ENCODE measurements at regions not wholly inside any gene's neighbourhood (a gene's known extent, or its start where the extent isn't known, plus 50 kb on each side); places are given as distances from the start of the nearest gene placed in this dataset.
"Not testable (repeated sequence)": the region's sequence is repeated elsewhere in the genome, so short reads cannot be mapped to it uniquely, and the experiment has no call there.

DNA sequence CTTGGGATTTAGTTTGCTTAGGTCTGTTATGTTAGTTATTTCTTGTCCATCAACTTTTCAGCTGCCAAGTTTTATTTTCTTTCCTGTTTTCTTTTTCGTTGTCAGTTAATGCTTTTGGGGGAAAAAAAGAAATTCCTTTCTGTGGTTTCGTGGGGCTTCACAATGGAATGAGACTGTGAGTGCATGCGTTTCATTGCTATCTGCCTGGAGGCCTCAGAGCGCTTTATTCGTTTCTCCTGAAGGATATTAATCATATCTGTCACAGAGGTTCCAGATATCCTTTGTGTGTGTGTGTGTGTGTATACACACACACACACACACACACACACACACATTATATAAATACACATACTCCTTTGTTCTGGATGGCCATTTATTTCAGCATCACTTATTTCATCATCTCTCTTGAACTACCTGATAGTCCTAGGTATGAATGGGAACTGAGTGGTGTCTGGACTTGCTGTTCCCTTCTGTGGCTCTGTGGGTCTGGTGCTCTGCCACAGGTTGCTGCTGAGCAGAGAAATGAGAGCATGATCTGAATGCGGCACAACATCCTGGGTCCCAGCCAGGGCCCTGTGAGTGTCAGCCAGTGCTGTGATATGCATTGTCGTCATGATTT lies 66.9 kb upstream of the ADORA2B start:
- intact Hi-C loops (cut with micrococcal nuclease); DNase-seq; H3K9me3 Mint-ChIP-seq; H3K4me1 Mint-ChIP-seq; H3K9me3 ChIP-seq (ENCODE audit: control insufficient read depth, insufficient read depth, low read length); H3K27me3 ChIP-seq (ENCODE audit: control insufficient read depth, insufficient read depth, low read length); ATAC-seq; H3K4me3 ChIP-seq (ENCODE audit: low read length); H3K27ac Mint-ChIP-seq; H3K36me3 Mint-ChIP-seq; H3K36me3 ChIP-seq (ENCODE audit: control insufficient read depth, insufficient read depth, low read length); H3K27ac ChIP-seq (ENCODE audit: low read length); H3K4me1 ChIP-seq (ENCODE audit: control insufficient read depth, insufficient read depth, low read length); H3K4me3 Mint-ChIP-seq: not testable (repeated sequence)
- 71% methylated on average over 4 of the region's 7 CpGs for WGBS (ENCODE audit: insufficient coverage)
- peaks cover 2 to 13% of the 10 kb centered on the region in 2 donors for H3K27me3 Mint-ChIP-seq (ENCODE audit: low read depth in 2 of 2)

DNA sequence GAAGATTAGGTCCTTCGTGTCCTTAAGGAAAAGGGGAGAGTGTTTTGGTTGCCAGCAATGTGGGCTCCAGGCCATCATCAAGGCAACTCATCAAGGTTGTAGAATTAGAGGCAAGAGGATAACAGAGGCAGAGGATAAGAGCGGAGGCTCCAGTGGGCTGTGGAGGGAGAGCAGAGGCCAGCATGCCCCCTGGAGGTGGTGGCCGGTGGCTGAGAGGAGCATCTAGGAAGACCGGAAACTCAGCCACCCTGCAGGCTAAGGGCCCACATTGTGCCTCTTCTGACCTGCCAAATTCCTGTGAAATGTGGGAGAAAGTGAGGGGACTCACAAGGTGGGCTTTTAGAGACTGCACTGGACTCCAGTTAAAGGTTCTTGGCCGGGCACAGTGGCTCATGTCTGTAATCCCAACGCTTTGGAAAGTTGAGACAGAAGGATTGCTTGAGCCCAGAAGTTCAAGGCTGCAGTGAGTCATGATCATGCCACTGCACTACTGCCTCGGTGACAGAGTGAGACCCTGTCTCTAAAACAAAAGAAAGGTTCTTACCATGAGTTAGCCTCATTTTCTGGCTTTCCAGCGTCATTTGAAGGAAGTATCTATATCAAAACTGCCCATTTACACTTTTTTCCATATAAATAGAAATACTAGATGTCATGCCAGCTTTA lies 62.7 kb upstream of the ADORA2B start:
- peaks cover 10 to 16% of the 10 kb centered on the region in 2 donors for H3K4me1 Mint-ChIP-seq
- H3K27me3 Mint-ChIP-seq (ENCODE audit: low read depth in 2 of 2): no peaks in the 10 kb centered on the region

DNA sequence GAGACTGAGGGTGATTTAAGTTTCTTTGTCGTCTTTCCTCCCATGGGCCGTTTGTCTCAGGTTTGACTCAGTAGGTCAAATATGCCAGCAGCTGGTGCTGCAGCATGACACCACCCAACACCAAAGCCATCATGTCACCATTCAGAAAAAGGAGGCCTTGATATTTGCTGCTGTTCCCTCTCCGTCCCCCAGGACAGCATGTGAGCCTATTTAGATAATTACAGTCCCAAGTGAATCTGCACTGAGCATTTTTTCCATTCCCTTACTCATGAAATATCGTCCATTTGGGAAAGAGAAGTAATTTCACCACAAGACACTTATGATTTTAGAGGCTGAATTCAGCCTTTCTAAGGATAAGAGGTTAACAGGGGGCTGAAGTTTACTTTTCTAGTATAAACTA lies 62.2 kb upstream of the ADORA2B start:
- TF ChIP-seq, protein P1, sequence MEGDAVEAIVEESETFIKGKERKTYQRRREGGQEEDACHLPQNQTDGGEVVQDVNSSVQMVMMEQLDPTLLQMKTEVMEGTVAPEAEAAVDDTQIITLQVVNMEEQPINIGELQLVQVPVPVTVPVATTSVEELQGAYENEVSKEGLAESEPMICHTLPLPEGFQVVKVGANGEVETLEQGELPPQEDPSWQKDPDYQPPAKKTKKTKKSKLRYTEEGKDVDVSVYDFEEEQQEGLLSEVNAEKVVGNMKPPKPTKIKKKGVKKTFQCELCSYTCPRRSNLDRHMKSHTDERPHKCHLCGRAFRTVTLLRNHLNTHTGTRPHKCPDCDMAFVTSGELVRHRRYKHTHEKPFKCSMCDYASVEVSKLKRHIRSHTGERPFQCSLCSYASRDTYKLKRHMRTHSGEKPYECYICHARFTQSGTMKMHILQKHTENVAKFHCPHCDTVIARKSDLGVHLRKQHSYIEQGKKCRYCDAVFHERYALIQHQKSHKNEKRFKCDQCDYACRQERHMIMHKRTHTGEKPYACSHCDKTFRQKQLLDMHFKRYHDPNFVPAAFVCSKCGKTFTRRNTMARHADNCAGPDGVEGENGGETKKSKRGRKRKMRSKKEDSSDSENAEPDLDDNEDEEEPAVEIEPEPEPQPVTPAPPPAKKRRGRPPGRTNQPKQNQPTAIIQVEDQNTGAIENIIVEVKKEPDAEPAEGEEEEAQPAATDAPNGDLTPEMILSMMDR (IDR thresholded peaks at IDR 0.05): no peak
- H3K36me3 Mint-ChIP-seq: no peaks in the 10 kb centered on the region
- no peak overlapping the region for H3K4me3 Mint-ChIP-seq
- intact Hi-C loops (cut with micrococcal nuclease): no loop called here
- Histone ChIP-seq H3K36me3 (ENCODE audit: control insufficient read depth, insufficient read depth, low read length) (no peaks in the 10 kb centered on the region), H3K27me3 (ENCODE audit: control insufficient read depth, insufficient read depth, low read length) (no peaks in the 10 kb centered on the region), H3K4me3 (ENCODE audit: low read length) (no peak overlapping the region), H3K4me1 (ENCODE audit: control insufficient read depth, insufficient read depth, low read length) (peaks cover 8% of the 10 kb centered on the region), H3K27ac (ENCODE audit: low read length) (no peak overlapping the region), H3K9me3 (ENCODE audit: control insufficient read depth, insufficient read depth, low read length) (no peaks in the 10 kb centered on the region)
- 94% methylated on average over 3 of the region's 4 CpGs for WGBS (ENCODE audit: insufficient coverage)
- ATAC-seq (no peak), DNase-seq (no peak)
- H3K9me3 Mint-ChIP-seq: no peaks in the 10 kb centered on the region
- peaks cover 14 to 17% of the 10 kb centered on the region in 2 donors for H3K4me1 Mint-ChIP-seq
- H3K27ac Mint-ChIP-seq: no peak overlapping the region
- no peaks in the 10 kb centered on the region for H3K27me3 Mint-ChIP-seq (ENCODE audit: low read depth in 2 of 2)

More for the DNA sequence above, 62.7 kb upstream of the ADORA2B start:
- ATAC-seq (no peak), DNase-seq (no peak)
- Histone ChIP-seq H3K9me3 (ENCODE audit: control insufficient read depth, insufficient read depth, low read length) (no peaks in the 10 kb centered on the region), H3K4me1 (ENCODE audit: control insufficient read depth, insufficient read depth, low read length) (peaks cover 7% of the 10 kb centered on the region), H3K27ac (ENCODE audit: low read length) (no peak overlapping the region), H3K36me3 (ENCODE audit: control insufficient read depth, insufficient read depth, low read length) (no peaks in the 10 kb centered on the region), H3K27me3 (ENCODE audit: control insufficient read depth, insufficient read depth, low read length) (no peaks in the 10 kb centered on the region), H3K4me3 (ENCODE audit: low read length) (no peak overlapping the region)
- no peak overlapping the region for H3K4me3 Mint-ChIP-seq
- H3K27ac Mint-ChIP-seq: no peak overlapping the region
- WGBS (ENCODE audit: insufficient coverage): 92% methylated on average over 8 of the region's 8 CpGs
- H3K9me3 Mint-ChIP-seq: no peaks in the 10 kb centered on the region
- no peaks in the 10 kb centered on the region for H3K36me3 Mint-ChIP-seq
- TF ChIP-seq, protein P1 (IDR thresholded peaks at IDR 0.05): no peak
- intact Hi-C loops (cut with micrococcal nuclease): no loop called here

DNA sequence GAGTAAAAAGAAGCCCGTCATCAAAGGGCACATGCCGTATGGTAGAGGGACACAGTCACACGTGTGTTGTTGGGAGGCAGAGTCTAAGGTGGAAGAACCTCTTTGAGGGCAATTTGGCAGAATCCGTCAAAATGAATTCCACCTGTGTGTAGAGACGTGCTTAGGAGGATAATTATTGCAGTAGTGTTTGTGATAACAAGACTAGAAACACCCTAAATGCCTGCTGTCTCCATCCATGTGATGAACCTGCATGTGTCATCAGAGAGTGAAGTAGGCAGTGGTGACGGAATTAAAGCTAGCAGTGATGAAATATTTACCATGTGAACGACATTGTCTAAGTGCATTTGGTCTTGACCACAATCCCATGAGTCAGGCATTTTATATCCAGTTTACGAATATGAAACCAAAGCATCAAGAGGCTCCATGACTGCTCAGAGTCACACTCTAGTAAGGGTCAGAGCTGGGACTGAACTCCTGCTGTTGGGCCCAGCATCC lies 61.3 kb upstream of the ADORA2B start:
- DNase-seq (no peak), ATAC-seq (peak in 2 of 3 donors; percentile 24 to 69)
- no peak overlapping the region for H3K4me3 ChIP-seq (ENCODE audit: low read length)
- peaks cover 8% of the 10 kb centered on the region for H3K4me1 ChIP-seq (ENCODE audit: control insufficient read depth, insufficient read depth, low read length)
- H3K27me3 Mint-ChIP-seq (ENCODE audit: low read depth in 2 of 2): no peaks in the 10 kb centered on the region
- H3K4me1 Mint-ChIP-seq: peaks cover 14 to 17% of the 10 kb centered on the region in 2 donors
- intact Hi-C loops (cut with micrococcal nuclease): no loop called here
- H3K9me3 ChIP-seq (ENCODE audit: control insufficient read depth, insufficient read depth, low read length): no peaks in the 10 kb centered on the region
- TF ChIP-seq, protein P1 (IDR thresholded peaks at IDR 0.05): no peak
- no peak overlapping the region for H3K4me3 Mint-ChIP-seq
- H3K27ac ChIP-seq (ENCODE audit: low read length): no peak overlapping the region
- H3K9me3 Mint-ChIP-seq: no peaks in the 10 kb centered on the region
- WGBS (ENCODE audit: insufficient coverage): 90% methylated on average over 8 of the region's 8 CpGs
- H3K36me3 Mint-ChIP-seq: no peaks in the 10 kb centered on the region
- H3K36me3 ChIP-seq (ENCODE audit: control insufficient read depth, insufficient read depth, low read length): no peaks in the 10 kb centered on the region
- no peaks in the 10 kb centered on the region for H3K27me3 ChIP-seq (ENCODE audit: control insufficient read depth, insufficient read depth, low read length)
- H3K27ac Mint-ChIP-seq: no peak overlapping the region

Measured in natural killer cell (primary cell).